HL-60 (cell line): ENCODE measurements at regions not wholly inside any gene's neighbourhood (a gene's known extent, or its start where the extent isn't known, plus 50 kb on each side); places are given as distances from the start of the nearest gene placed in this dataset.

Source experiments
- DNase-seq, 2 experiments: peaks; one replicate each; pipeline ENCODE4 v3.0.0-alpha.2; 2010 to 2020; ENCODE audit warnings: low read depth in 1 of 2, low spot score in 1 of 2
- H3K27ac ChIP-seq: fragments of 250-450 bp; sonication (Bioruptor Pico); replicated peaks from 2 replicates; pipeline ENCODE4 v1.5.1; 2020; ENCODE audit warnings: mild to moderate bottlenecking, moderate library complexity
- H3K27me3 ChIP-seq: fragments of 250-450 bp; sonication (Bioruptor Pico); 2 replicates; pipeline ENCODE4 v1.5.1; 2021; ENCODE audit warnings: mild to moderate bottlenecking, moderate library complexity; ENCODE audit not compliant: insufficient read depth, poor library complexity, severe bottlenecking
- H3K4me3 ChIP-seq: replicated peaks from 2 replicates; pipeline ENCODE4 v1.5.1; 2011; ENCODE audit warnings: mild to moderate bottlenecking, control low read depth, low read length; ENCODE audit not compliant: insufficient read depth
- GABPA ChIP-seq: IDR thresholded peaks from 2 replicates; pipeline ENCODE4 v1.6.1; 2012; ENCODE audit warnings: low read depth
- POLR2AphosphoS5 ChIP-seq: IDR thresholded peaks from 2 replicates; pipeline ENCODE4 v1.6.1; 2012; ENCODE audit warnings: low read depth
- SPI1 ChIP-seq: IDR thresholded peaks from 2 replicates; pipeline ENCODE4 v1.6.1; 2012; ENCODE audit warnings: low read depth, mild to moderate bottlenecking, borderline replicate concordance
- TF ChIP-seq, protein P1 (sequence below): IDR thresholded peaks from one replicate; pipeline ENCODE4 v1.5.1; 2011; ENCODE audit warnings: low read length, control low read depth, inconsistent platforms; ENCODE audit not compliant: insufficient read depth
- TF ChIP-seq, protein P2 (sequence below): IDR thresholded peaks from 2 replicates; pipeline ENCODE4 v1.6.1; 2012; ENCODE audit warnings: low read depth; ENCODE audit not compliant: insufficient replicate concordance

DNA sequence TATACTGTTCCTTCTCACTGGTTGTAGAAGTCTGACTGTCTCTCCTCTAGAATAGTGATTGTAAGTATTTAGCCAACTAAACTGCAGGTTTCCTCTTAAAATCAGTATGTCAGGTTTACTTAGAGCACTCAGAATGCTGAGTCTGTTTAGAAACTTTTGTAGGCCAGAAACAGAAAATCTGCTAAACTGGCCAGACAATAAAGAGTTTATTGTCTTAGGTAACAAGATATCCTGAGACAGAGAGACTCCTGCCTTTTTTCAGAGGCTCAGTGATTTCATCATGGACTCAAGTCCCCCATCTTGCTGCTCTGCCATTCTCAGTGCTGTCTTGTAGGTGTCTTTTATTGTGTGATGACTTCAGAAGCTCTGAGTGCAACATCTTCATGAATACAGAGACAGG, 279.0 kb downstream of the MFSD1 start:
- no peak for DNase-seq
- TF ChIP-seq SPI1 (no peak), POLR2AphosphoS5 (no peak)
- TF ChIP-seq, protein P1, sequence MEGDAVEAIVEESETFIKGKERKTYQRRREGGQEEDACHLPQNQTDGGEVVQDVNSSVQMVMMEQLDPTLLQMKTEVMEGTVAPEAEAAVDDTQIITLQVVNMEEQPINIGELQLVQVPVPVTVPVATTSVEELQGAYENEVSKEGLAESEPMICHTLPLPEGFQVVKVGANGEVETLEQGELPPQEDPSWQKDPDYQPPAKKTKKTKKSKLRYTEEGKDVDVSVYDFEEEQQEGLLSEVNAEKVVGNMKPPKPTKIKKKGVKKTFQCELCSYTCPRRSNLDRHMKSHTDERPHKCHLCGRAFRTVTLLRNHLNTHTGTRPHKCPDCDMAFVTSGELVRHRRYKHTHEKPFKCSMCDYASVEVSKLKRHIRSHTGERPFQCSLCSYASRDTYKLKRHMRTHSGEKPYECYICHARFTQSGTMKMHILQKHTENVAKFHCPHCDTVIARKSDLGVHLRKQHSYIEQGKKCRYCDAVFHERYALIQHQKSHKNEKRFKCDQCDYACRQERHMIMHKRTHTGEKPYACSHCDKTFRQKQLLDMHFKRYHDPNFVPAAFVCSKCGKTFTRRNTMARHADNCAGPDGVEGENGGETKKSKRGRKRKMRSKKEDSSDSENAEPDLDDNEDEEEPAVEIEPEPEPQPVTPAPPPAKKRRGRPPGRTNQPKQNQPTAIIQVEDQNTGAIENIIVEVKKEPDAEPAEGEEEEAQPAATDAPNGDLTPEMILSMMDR = no peak
- Histone ChIP-seq H3K27me3 (no peaks in the 10 kb centered on the region), H3K4me3 (no peak overlapping the region), H3K27ac (no peak overlapping the region)

DNA sequence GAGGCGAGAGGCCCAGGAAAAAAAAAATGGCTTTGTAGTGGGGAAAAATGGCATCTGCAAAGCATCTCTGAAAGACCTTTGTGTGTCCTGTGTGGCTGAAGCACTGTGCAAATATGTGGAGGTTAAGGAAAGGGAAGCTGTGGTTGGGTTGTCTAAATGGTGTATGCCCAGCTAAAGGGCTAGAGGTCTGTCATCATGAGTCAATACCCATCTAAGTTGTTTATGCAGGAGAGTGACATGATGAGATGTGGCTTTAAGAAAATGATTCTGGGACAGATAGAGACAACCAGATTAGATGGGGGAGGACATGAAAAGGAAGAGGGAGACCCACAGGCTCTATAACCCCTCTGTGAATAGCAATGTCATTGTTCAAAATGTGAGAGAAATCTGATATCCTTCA, 280.7 kb downstream of the MFSD1 start:
- TF ChIP-seq, protein P2, sequence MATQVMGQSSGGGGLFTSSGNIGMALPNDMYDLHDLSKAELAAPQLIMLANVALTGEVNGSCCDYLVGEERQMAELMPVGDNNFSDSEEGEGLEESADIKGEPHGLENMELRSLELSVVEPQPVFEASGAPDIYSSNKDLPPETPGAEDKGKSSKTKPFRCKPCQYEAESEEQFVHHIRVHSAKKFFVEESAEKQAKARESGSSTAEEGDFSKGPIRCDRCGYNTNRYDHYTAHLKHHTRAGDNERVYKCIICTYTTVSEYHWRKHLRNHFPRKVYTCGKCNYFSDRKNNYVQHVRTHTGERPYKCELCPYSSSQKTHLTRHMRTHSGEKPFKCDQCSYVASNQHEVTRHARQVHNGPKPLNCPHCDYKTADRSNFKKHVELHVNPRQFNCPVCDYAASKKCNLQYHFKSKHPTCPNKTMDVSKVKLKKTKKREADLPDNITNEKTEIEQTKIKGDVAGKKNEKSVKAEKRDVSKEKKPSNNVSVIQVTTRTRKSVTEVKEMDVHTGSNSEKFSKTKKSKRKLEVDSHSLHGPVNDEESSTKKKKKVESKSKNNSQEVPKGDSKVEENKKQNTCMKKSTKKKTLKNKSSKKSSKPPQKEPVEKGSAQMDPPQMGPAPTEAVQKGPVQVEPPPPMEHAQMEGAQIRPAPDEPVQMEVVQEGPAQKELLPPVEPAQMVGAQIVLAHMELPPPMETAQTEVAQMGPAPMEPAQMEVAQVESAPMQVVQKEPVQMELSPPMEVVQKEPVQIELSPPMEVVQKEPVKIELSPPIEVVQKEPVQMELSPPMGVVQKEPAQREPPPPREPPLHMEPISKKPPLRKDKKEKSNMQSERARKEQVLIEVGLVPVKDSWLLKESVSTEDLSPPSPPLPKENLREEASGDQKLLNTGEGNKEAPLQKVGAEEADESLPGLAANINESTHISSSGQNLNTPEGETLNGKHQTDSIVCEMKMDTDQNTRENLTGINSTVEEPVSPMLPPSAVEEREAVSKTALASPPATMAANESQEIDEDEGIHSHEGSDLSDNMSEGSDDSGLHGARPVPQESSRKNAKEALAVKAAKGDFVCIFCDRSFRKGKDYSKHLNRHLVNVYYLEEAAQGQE = no peak
- TF ChIP-seq GABPA (no peak), POLR2AphosphoS5 (no peak), SPI1 (no peak)
- TF ChIP-seq, protein P1 = no peak
- Histone ChIP-seq H3K27ac (no peak overlapping the region), H3K4me3 (no peak overlapping the region), H3K27me3 (no peaks in the 10 kb centered on the region)
- DNase-seq = no peak

DNA sequence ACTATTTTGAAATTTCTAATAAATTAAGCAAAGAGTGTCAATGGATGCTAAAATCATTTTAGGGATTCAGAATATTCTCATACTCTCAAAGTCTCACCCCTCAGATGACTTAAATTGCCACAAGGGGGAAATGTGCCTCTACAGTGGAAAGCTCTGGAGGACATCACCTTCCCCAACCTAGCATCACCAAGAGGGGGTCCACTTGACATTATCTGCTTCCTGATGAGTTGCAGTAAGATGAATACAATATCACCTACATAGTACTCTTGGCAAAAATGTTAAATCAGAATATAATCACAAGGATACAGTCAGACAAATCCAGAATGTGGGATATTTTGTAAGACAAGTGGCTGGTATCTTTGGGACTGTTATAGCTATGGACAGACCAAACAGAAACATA, 290.1 kb downstream of the MFSD1 start:
- TF ChIP-seq, protein P1 = no peak
- TF ChIP-seq, protein P2 = no peak
- TF ChIP-seq SPI1 = no peak
- TF ChIP-seq POLR2AphosphoS5 = no peak
- no peak overlapping the region for H3K4me3 ChIP-seq
- DNase-seq = no peak
- no peaks in the 10 kb centered on the region for H3K27me3 ChIP-seq
- H3K27ac ChIP-seq = no peak overlapping the region

DNA sequence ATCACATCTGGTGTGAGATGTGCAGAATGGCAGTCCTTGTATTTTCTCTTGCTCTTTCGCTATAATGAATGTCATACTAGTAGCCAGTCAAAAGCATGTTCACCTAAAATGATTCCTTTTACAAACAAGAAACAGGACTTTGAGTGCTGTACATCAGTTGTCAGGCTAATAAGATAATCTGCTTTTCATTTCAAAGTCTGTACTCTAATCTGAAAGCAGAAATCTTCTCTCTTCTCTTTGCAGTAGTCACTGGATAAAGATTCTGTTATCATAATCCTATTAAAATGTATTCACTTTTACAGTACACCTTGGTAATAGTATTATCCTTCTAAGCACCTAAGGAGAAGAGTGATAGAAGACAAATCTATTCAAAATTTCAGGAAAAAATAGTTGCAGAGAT, 300.1 kb downstream of the MFSD1 start:
- Histone ChIP-seq H3K27me3 (no peaks in the 10 kb centered on the region), H3K4me3 (no peak overlapping the region), H3K27ac (no peak overlapping the region)
- TF ChIP-seq SPI1 = no peak
- TF ChIP-seq POLR2AphosphoS5 = no peak
- TF ChIP-seq, protein P1 = no peak
- DNase-seq = no peak
